HCT116 (cell line): ENCODE measurements at regions not wholly inside any gene's neighbourhood (a gene's known extent, or its start where the extent isn't known, plus 50 kb on each side); places are given as distances from the start of the nearest gene placed in this dataset.

Source experiments
- ATAC-seq: fragments of 200-7000 bp; cut with Tn5 transposase; 2 replicates; pipeline ENCODE4 v1.9.1; 2020; ENCODE audit warnings: mild to moderate bottlenecking, moderate library complexity
- BruUV-seq: library from RNA; stranded (reverse); fragments of 400-500 nt; replicated peaks from 2 replicates; lab custom pipeline; 2021; lab: Mats Ljungman, UMichigan
- CTCF ChIA-PET: fragments of 300-600 bp; sonication (Branson Sonifier 250); formaldehyde crosslinking; loops from one replicate; lab custom pipeline; 2021; ENCODE audit warnings: antibody characterized with exemption; lab: Charles Lee
- POLR2A ChIA-PET: fragments of 300-600, 350-600 bp; sonication (Branson Sonifier 250); formaldehyde crosslinking; loops from one replicate; lab custom pipeline; 2021; ENCODE audit warnings: antibody characterized with exemption; lab: Charles Lee
- RAD21 ChIA-PET, 2 experiments: fragments of 300-600 bp; sonication (Branson Sonifier 250); formaldehyde crosslinking; loops; one replicate each; lab custom pipeline; 2023; ENCODE audit warnings: low total read pairs in 2 of 2; ENCODE audit not compliant: uncharacterized antibody in 2 of 2, unreplicated experiment in 2 of 2, low non-redundant PET in 1 of 2; lab: Charles Lee
- DNase-seq: peaks from one replicate; pipeline ENCODE4 v3.0.0-alpha.2; 2010; ENCODE audit warnings: low read depth, low spot score
- H2AFZ ChIP-seq: fragments of 200-600 bp; shearing (Covaris generic), sonication (generic); 2 replicates; pipeline ENCODE4 v1.6.1; 2017; ENCODE audit warnings: low read depth, mixed run types, mixed read lengths, antibody characterized with exemption, low read length; ENCODE audit not compliant: poor library complexity, severe bottlenecking
- H3K27ac ChIP-seq: 2 replicates; pipeline ENCODE4 v1.5.1; 2012; ENCODE audit warnings: low read depth, low read length
- H3K27me3 ChIP-seq: fragments of 200-600 bp; sonication (generic); 2 replicates; pipeline ENCODE4 v1.6.1; 2016; ENCODE audit warnings: mixed run types, low read length, mixed read lengths; ENCODE audit not compliant: insufficient read depth
- H3K36me3 ChIP-seq, 2 experiments: fragments of 200-500 bp in 1 of 2; fragments of 200-600 bp in 1 of 2; sonication (Bioruptor generic) in 1 of 2; sonication (generic) in 1 of 2; 2 replicates each; pipeline versions ENCODE4 v1.5.1 to v1.6.1; 2014 to 2016; ENCODE audit warnings: low read length in 2 of 2, inconsistent platforms in 1 of 2, mixed read lengths in 1 of 2, mixed run types in 1 of 2; ENCODE audit not compliant: insufficient read depth in 2 of 2, control insufficient read depth in 1 of 2
- H3K4me1 ChIP-seq, 2 experiments: fragments of 200-600 bp in 1 of 2; sonication (generic) in 1 of 2; 2 replicates each; pipeline versions ENCODE4 v1.5.1 to v1.6.1; 2012 to 2017; ENCODE audit warnings: low read length in 2 of 2, inconsistent platforms in 1 of 2, mild to moderate bottlenecking in 1 of 2, mixed read lengths in 1 of 2, mixed run types in 1 of 2, moderate library complexity in 1 of 2; ENCODE audit not compliant: insufficient read depth in 2 of 2, control insufficient read depth in 1 of 2
- H3K4me2 ChIP-seq: fragments of 200-600 bp; sonication (generic); 2 replicates; pipeline ENCODE4 v1.6.1; 2017; ENCODE audit warnings: mixed run types, low read length, mixed read lengths
- H3K4me3 ChIP-seq, 2 experiments: fragments of 200-600 bp in 1 of 2; sonication (generic) in 1 of 2; replicated peaks in 1 of 2; 2 replicates each; pipeline ENCODE4 v1.5.1; 2011 to 2016; ENCODE audit warnings: low read length in 2 of 2, control low read depth in 1 of 2, low read depth in 1 of 2, mild to moderate bottlenecking in 1 of 2, mixed read lengths in 1 of 2, mixed run types in 1 of 2
- H3K79me2 ChIP-seq: fragments of 200-600 bp; sonication (generic); 2 replicates; pipeline ENCODE4 v1.6.1; 2017; ENCODE audit warnings: mild to moderate bottlenecking, mixed run types, low read length, moderate library complexity, mixed read lengths; ENCODE audit not compliant: insufficient read depth
- H3K9ac ChIP-seq: fragments of 200-600 bp; sonication (generic); 2 replicates; pipeline ENCODE4 v1.6.1; 2016; ENCODE audit warnings: low read length, mixed read lengths
- H3K9me2 ChIP-seq: fragments of 200-600 bp; sonication (generic), shearing (Covaris generic); 2 replicates; pipeline ENCODE4 v1.6.1; 2017; ENCODE audit warnings: mixed run types, mild to moderate bottlenecking, moderate library complexity; ENCODE audit not compliant: insufficient read depth
- H3K9me3 ChIP-seq, 2 experiments: fragments of 200-500 bp in 1 of 2; fragments of 200-600 bp in 1 of 2; sonication (Bioruptor generic) in 1 of 2; sonication (generic) in 1 of 2; 2 replicates each; pipeline ENCODE4 v1.6.1; 2014 to 2017; ENCODE audit warnings: low read length in 2 of 2, mixed read lengths in 2 of 2, inconsistent platforms in 1 of 2, low read depth in 1 of 2, mild to moderate bottlenecking in 1 of 2, mixed run types in 1 of 2, moderate library complexity in 1 of 2; ENCODE audit not compliant: control insufficient read depth in 1 of 2, insufficient read depth in 1 of 2
- H4K20me1 ChIP-seq: fragments of 200-600 bp; sonication (generic), shearing (Covaris generic); 2 replicates; pipeline ENCODE4 v1.6.1; 2017; ENCODE audit warnings: mixed run types, mild to moderate bottlenecking, moderate library complexity; ENCODE audit not compliant: insufficient read depth
- CBX3 ChIP-seq: IDR thresholded peaks from 2 replicates; pipeline ENCODE4 v1.6.1; 2012; ENCODE audit warnings: low read depth
- CTCF ChIP-seq, 3 experiments: fragments of 200-600 bp in 1 of 3; sonication (generic) in 1 of 3; IDR thresholded peaks in 2 of 3; conservative IDR thresholded peaks in 1 of 3; 2 replicates each; pipeline ENCODE4 v1.5.1; 2012 to 2017; ENCODE audit warnings: low read depth in 2 of 3, low read length in 2 of 3, antibody characterized with exemption in 1 of 3, borderline replicate concordance in 1 of 3, control low read depth in 1 of 3, mild to moderate bottlenecking in 1 of 3, mixed read lengths in 1 of 3, mixed run types in 1 of 3, moderate library complexity in 1 of 3; ENCODE audit not compliant: insufficient read depth in 1 of 3
- MAX ChIP-seq: IDR thresholded peaks from 2 replicates; pipeline ENCODE4 v1.6.1; 2012
- POLR2AphosphoS5 ChIP-seq: IDR thresholded peaks from 2 replicates; pipeline ENCODE4 v1.6.1; 2011; ENCODE audit warnings: mild to moderate bottlenecking, low read depth, low read length, moderate library complexity
- RAD21 ChIP-seq: IDR thresholded peaks from 2 replicates; pipeline ENCODE4 v1.6.1; 2012; ENCODE audit warnings: low read depth, mild to moderate bottlenecking
- REST ChIP-seq: IDR thresholded peaks from 2 replicates; pipeline ENCODE4 v1.6.1; 2012; ENCODE audit warnings: low read depth
- SP1 ChIP-seq: IDR thresholded peaks from 2 replicates; pipeline ENCODE4 v1.6.1; 2012; ENCODE audit warnings: low read depth
- SRF ChIP-seq: IDR thresholded peaks from 2 replicates; pipeline ENCODE4 v1.6.1; 2012; ENCODE audit warnings: low read depth
- YY1 ChIP-seq: IDR thresholded peaks from 2 replicates; pipeline ENCODE4 v1.6.1; 2011; ENCODE audit warnings: low read length, low read depth, moderate library complexity, mild to moderate bottlenecking; ENCODE audit not compliant: insufficient replicate concordance; ENCODE audit errors: extremely low read depth
- intact Hi-C: fragments of 100-400 bp; cut with micrococcal nuclease; formaldehyde crosslinking; loops from 2 replicates; pipeline ENCODE4 v1.10.0; 2022

- H3K4me3 ChIP-seq = no peak overlapping the region
- H3K4me1 ChIP-seq = no peaks in the 10 kb centered on the region
- no peak overlapping the region for H3K9ac ChIP-seq
- no peak overlapping the region for H3K27ac ChIP-seq
- no peaks in the 10 kb centered on the region for H3K9me2 ChIP-seq
- H3K79me2 ChIP-seq = no peaks in the 10 kb centered on the region
- BruUV-seq = no TSS peak
- ChIA-PET RAD21 (no interaction called here), CTCF (no interaction called here), POLR2A (no interaction called here)
- TF ChIP-seq YY1 (no peak), SRF (no peak), RAD21 (no peak), POLR2AphosphoS5 (no peak), CTCF (IDR thresholded peaks at IDR 0.05 in 2 of 3, conservative IDR thresholded peaks at IDR 0.05 in 1 of 3; ENCODE audit: borderline replicate concordance in 1 of 3, insufficient read depth in 1 of 3, low read depth in 2 of 3, low read length in 2 of 3) (no peak), CBX3 (no peak), REST (no peak), MAX (no peak), SP1 (no peak)
- H3K27me3 ChIP-seq = no peaks in the 10 kb centered on the region
- H3K36me3 ChIP-seq = no peaks in the 10 kb centered on the region
- no peak overlapping the region for H3K4me2 ChIP-seq
- no peaks in the 10 kb centered on the region for H4K20me1 ChIP-seq
- DNase-seq = no peak
- H3K9me3 ChIP-seq = peaks cover 0 to 14% of the 10 kb centered on the region in 2 experiments; a peak in 2 of 4 replicates
- H2AFZ ChIP-seq = no peak overlapping the region
- intact Hi-C loops = no loop called here
- no peak for ATAC-seq
Observed at GRCh38 chr3:73772076-73772886, 147.5 kb upstream of the PDZRN3 start.
